Astrocyte (in vitro differentiated cells and primary cell): ENCODE measurements at regions not wholly inside any gene's neighbourhood (a gene's known extent, or its start where the extent isn't known, plus 50 kb on each side); places are given as distances from the start of the nearest gene placed in this dataset.

Experiments
- EZH2 ChIP-seq: IDR thresholded peaks from 2 replicates; pipeline ENCODE4 v1.6.1; 2012; ENCODE audit warnings: mild to moderate bottlenecking, low read length, inconsistent platforms; ENCODE audit not compliant: insufficient read depth
- TF ChIP-seq, protein P1 (sequence below): IDR thresholded peaks from 2 replicates; pipeline ENCODE4 v1.5.1; 2011; ENCODE audit warnings: low read depth, mild to moderate bottlenecking, inconsistent platforms, low read length, moderate library complexity; ENCODE audit not compliant: insufficient read depth

DNA sequence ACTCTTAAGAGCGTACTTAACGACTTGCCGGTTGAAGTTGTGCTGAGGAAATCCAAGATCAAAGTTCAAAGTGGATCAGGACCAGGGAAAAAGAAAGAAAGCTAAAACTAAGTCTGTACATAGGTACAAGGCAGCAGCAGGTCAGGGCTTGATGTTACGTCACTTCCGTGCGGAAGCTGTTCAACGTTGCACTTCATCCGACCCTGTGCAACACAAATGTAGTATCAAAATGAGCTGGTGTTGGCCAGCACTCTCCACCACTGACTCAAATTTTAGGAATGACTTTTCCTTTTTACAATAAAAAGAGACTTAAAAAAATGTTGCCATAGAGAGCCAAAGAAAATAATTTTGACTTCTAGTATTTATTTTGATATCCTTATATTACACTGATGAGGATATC, 1315.4 kb downstream of the EFNB2 start:
- TF ChIP-seq, protein P1, sequence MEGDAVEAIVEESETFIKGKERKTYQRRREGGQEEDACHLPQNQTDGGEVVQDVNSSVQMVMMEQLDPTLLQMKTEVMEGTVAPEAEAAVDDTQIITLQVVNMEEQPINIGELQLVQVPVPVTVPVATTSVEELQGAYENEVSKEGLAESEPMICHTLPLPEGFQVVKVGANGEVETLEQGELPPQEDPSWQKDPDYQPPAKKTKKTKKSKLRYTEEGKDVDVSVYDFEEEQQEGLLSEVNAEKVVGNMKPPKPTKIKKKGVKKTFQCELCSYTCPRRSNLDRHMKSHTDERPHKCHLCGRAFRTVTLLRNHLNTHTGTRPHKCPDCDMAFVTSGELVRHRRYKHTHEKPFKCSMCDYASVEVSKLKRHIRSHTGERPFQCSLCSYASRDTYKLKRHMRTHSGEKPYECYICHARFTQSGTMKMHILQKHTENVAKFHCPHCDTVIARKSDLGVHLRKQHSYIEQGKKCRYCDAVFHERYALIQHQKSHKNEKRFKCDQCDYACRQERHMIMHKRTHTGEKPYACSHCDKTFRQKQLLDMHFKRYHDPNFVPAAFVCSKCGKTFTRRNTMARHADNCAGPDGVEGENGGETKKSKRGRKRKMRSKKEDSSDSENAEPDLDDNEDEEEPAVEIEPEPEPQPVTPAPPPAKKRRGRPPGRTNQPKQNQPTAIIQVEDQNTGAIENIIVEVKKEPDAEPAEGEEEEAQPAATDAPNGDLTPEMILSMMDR = no peak
- TF ChIP-seq EZH2 = no peak
